Keratinocyte (primary cell): ENCODE measurements at regions not wholly inside any gene's neighbourhood (a gene's known extent, or its start where the extent isn't known, plus 50 kb on each side); places are given as distances from the start of the nearest gene placed in this dataset.

Experiments used
- DNase-seq: peaks from one replicate; pipeline ENCODE4 v3.0.0-alpha.2; 2011; ENCODE audit warnings: low read depth, missing footprints, low spot score
- FAIRE-seq: peaks from 2 replicates; lab custom pipeline; 2011; peaks lifted over from hg19 to GRCh38; lab: Jason Lieb, UNC
- H2AFZ ChIP-seq: 2 replicates; pipeline ENCODE4 v1.6.0; 2012; ENCODE audit warnings: low read length, control low read depth, inconsistent platforms; ENCODE audit not compliant: control insufficient read depth
- H3K27ac ChIP-seq: 2 replicates; pipeline ENCODE4 v1.5.1; 2011; ENCODE audit warnings: low read length; ENCODE audit not compliant: control insufficient read depth, insufficient read depth
- H3K27me3 ChIP-seq: 3 replicates; pipeline ENCODE4 v1.6.0; 2011; ENCODE audit warnings: low read length; ENCODE audit not compliant: control insufficient read depth, insufficient read depth; ENCODE audit errors: extremely low read depth
- H3K36me3 ChIP-seq, 2 experiments: 2 replicates in 1 of 2; 3 replicates in 1 of 2; pipeline ENCODE4 v1.5.1; 2011; ENCODE audit warnings: low read length in 2 of 2, mild to moderate bottlenecking in 1 of 2; ENCODE audit not compliant: control insufficient read depth in 2 of 2, insufficient read depth in 2 of 2; ENCODE audit errors: extremely low read depth in 1 of 2
- H3K4me1 ChIP-seq: 3 replicates; pipeline ENCODE4 v1.5.1; 2011; ENCODE audit warnings: low read length; ENCODE audit not compliant: control insufficient read depth, insufficient read depth; ENCODE audit errors: extremely low read depth
- H3K4me2 ChIP-seq: 3 replicates; pipeline ENCODE4 v1.6.0; 2011; ENCODE audit warnings: low read depth, low read length; ENCODE audit not compliant: control insufficient read depth, insufficient read depth; ENCODE audit errors: extremely low read depth
- H3K4me3 ChIP-seq, 3 experiments: fragments of 200-600 bp in 1 of 3; sonication (generic) in 1 of 3; 2 replicates in 2 of 3; 3 replicates in 1 of 3; pipeline ENCODE4 v1.5.1; 2011 to 2016; ENCODE audit warnings: low read length in 3 of 3, mild to moderate bottlenecking in 3 of 3, control low read depth in 2 of 3, inconsistent platforms in 1 of 3, low read depth in 1 of 3, mixed read lengths in 1 of 3, mixed run types in 1 of 3, moderate library complexity in 1 of 3; ENCODE audit not compliant: control insufficient read depth in 2 of 3, insufficient read depth in 2 of 3; ENCODE audit errors: extremely low read depth in 1 of 3
- H3K79me2 ChIP-seq: 2 replicates; pipeline ENCODE4 v1.6.0; 2012; ENCODE audit warnings: low read length; ENCODE audit not compliant: control insufficient read depth, insufficient read depth
- H3K9ac ChIP-seq: 3 replicates; pipeline ENCODE4 v1.6.0; 2011; ENCODE audit warnings: low read length; ENCODE audit not compliant: control insufficient read depth, insufficient read depth; ENCODE audit errors: extremely low read depth
- H3K9me1 ChIP-seq: 3 replicates; pipeline ENCODE4 v1.6.0; 2011; ENCODE audit warnings: low read length; ENCODE audit not compliant: control insufficient read depth, insufficient read depth; ENCODE audit errors: extremely low read depth
- H3K9me3 ChIP-seq: 2 replicates; pipeline ENCODE4 v1.5.1; 2012; ENCODE audit warnings: low read depth, low read length; ENCODE audit not compliant: control insufficient read depth
- H4K20me1 ChIP-seq: 3 replicates; pipeline ENCODE4 v1.6.0; 2011; ENCODE audit warnings: low read length; ENCODE audit not compliant: control insufficient read depth, insufficient read depth; ENCODE audit errors: extremely low read depth
- CTCF ChIP-seq, 3 experiments: IDR thresholded peaks in 1 of 3; conservative IDR thresholded peaks in 1 of 3; optimal IDR thresholded peaks in 1 of 3; 2 replicates in 2 of 3; 3 replicates in 1 of 3; pipeline versions ENCODE3 to v1.5.1; 2011; ENCODE audit warnings: low read length in 3 of 3, mild to moderate bottlenecking in 3 of 3, moderate library complexity in 2 of 3, control low read depth in 1 of 3, inconsistent platforms in 1 of 3; ENCODE audit not compliant: insufficient read depth in 2 of 3; ENCODE audit errors: extremely low read depth in 1 of 3
- EZH2 ChIP-seq: IDR thresholded peaks from one replicate; pipeline ENCODE4 v1.6.1; 2012; ENCODE audit warnings: inconsistent platforms, mild to moderate bottlenecking, low read length, moderate library complexity
- dilution Hi-C: fragments of 300-500 bp; cut with MboI; formaldehyde crosslinking; loops from one replicate; pipeline ENCODE4 v1.7.0; 2020; ENCODE audit warnings: low sequenced_read_pairs; ENCODE audit not compliant: extremely low pct_ligation_motif_present

- Histone ChIP-seq H3K4me1 (peaks cover 43% of the 10 kb centered on the region), H3K27ac (no peak overlapping the region), H3K9me3 (no peaks in the 10 kb centered on the region), H3K9me1 (no peaks in the 10 kb centered on the region), H3K9ac (no peak overlapping the region), H4K20me1 (no peaks in the 10 kb centered on the region), H3K27me3 (no peaks in the 10 kb centered on the region), H2AFZ (no peak overlapping the region), H3K79me2 (no peaks in the 10 kb centered on the region), H3K4me2 (no peak overlapping the region), H3K4me3 (no peak overlapping the region), H3K36me3 (no peaks in the 10 kb centered on the region)
- DNase-seq (no peak), FAIRE-seq (peak; percentile 62)
- dilution Hi-C loops = no loop called here
- no peak for TF ChIP-seq EZH2
- no peak for TF ChIP-seq CTCF (optimal IDR thresholded peaks at IDR 0.05 in 1 of 3, IDR thresholded peaks at IDR 0.05 in 1 of 3, conservative IDR thresholded peaks at IDR 0.05 in 1 of 3; ENCODE audit: extremely low read depth in 1 of 3, insufficient read depth in 2 of 3, low read length in 3 of 3)
These were observed 162.7 kb upstream of the KIT start for GRCh38 chr4:54495091-54495490.

GRCh38 chr4:54495641-54496040, 162.1 kb upstream of the KIT start:
- Histone ChIP-seq H3K27me3 (no peaks in the 10 kb centered on the region), H3K4me1 (peaks cover 43% of the 10 kb centered on the region), H3K79me2 (no peaks in the 10 kb centered on the region), H3K36me3 (no peaks in the 10 kb centered on the region), H3K9ac (no peak overlapping the region), H3K4me2 (no peak overlapping the region), H3K4me3 (no peak overlapping the region), H4K20me1 (no peaks in the 10 kb centered on the region), H3K27ac (no peak overlapping the region), H2AFZ (no peak overlapping the region), H3K9me1 (no peaks in the 10 kb centered on the region), H3K9me3 (no peaks in the 10 kb centered on the region)
- no peak for TF ChIP-seq CTCF (optimal IDR thresholded peaks at IDR 0.05 in 1 of 3, IDR thresholded peaks at IDR 0.05 in 1 of 3, conservative IDR thresholded peaks at IDR 0.05 in 1 of 3; ENCODE audit: extremely low read depth in 1 of 3, insufficient read depth in 2 of 3, low read length in 3 of 3)
- no peak for TF ChIP-seq EZH2
- FAIRE-seq (no peak), DNase-seq (no peak)
- dilution Hi-C loops = no loop called here
